NCI-H510A (cell line): ENCODE measurements at regions not wholly inside any gene's neighbourhood (a gene's known extent, or its start where the extent isn't known, plus 50 kb on each side); places are given as distances from the start of the nearest gene placed in this dataset.
"Not testable (repeated sequence)": the region's sequence is repeated elsewhere in the genome, so short reads cannot be mapped to it uniquely, and the experiment has no call there.

ENCODE experiments used
- DNase-seq: peaks from one replicate; lab custom pipeline; 2025; lab: John Stamatoyannopoulos, UW

DNA sequence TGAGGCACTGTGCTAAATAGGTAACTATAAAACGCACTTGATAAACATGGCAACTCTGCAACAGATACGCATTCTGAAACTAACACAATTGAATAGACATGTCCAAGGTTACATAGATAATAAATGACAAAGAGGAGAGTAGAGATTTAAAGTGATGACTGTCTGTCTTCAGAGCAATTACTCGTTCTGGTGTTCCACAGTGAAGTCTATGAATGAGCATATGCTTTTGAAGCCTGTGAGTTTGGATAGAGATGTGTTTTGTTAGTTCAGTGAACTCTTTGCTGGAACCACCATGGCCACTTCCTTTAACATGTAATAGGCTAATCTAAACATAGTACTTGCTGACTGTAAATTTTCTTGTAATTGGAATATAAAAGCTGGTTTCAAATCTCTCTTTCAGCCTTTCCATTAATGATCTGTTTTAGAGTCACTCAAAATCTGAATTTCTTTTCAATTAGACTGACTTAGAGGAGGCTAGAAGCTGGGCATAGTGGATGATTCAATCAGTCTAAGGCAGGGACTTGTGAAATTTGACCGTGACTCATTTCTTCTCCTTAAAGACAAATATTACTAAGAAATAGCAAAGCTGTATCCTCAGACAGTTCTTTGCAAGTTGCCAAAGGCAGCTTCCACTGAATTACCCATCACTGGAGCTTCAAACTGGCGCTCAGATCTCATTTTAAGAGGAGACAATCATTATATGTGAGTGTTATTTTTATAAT is 1130.1 kb upstream of the CELF4 start:
- no peak for DNase-seq

DNA sequence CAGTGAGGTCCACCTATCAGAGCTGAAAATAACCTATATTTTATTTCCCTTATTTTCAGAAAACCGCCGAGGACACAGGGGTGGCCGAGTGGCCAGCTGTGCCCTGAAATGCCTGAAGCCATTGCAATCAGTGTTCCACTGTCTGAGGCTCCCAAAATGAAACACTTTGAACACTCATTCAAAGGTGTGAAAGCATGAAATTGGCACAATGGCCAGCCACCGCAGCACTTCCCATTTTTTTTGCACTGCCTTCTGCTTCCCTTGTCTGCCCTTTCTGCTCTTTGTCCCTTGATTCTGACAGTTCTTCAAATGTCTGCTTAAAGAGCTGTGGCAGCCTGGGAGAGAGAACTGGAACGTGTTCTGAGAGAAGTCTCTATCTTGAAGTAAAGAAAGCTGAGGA is 1127.5 kb upstream of the CELF4 start:
- DNase-seq: no peak

- no peak for DNase-seq
Measured at GRCh38 chr18:38690626-38691025, 1125.0 kb upstream of the CELF4 start.

- DNase-seq: no peak
Measured at GRCh38 chr18:38688416-38688815, 1122.8 kb upstream of the CELF4 start.

DNA sequence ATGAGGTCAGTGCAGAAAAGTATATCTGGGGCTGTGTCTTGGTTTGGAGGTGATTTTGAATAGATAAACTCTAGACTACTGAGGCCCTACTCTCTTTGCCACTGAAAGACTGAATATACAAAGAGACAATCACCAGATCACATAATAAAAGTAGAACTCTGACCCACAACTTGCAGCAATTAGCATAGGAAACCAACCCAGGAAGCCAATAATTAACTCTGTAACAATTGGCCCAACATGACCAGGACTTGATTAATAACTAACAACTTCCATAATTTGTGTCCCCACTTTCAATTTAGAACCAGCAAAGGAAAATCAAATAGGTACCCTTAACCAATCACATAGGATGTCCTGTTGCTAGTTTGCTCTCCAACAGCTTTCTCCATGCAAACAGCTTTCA is 1104.9 kb upstream of the CELF4 start:
- DNase-seq: no peak

GRCh38 chr18:38664929-38665328 is 1099.3 kb upstream of the CELF4 start:
- no peak for DNase-seq

DNA sequence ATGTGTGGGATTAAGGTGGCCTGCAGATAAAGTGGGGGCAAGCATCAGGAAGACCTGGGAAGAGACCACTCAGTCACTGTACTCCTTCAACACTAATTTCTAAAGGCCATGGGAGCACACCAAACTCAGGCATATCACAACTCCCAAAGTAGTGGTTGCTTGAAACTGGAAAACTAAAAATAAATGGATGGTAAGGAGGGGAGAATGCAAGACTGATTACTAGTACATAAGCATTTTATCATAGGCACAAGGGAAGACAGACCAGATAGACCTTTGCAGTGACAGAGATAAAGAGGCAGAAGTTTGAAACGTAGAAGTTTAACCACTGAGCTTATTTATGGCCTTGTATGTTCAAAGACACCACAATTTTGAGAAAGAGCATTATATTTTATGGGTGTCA is 1098.1 kb upstream of the CELF4 start:
- DNase-seq: no peak

DNA sequence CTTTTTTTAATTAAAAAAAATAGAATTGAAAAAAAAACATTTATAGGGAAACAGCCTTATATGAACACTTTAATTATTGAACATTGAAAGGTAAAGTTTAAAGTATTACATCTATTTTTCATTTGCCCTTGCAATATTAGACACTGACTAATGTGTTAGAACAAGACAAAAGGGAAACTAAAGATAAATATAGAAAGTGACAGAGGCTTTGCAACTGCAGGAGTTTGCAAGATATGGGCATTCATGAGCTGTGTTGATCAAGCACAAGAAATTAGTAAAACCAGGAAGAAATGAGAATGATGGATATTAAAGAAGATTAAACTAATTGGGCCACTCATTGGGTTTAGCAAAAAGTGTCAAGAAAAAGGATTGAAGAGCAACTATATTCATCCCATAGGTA is 1097.7 kb upstream of the CELF4 start:
- no peak for DNase-seq

- DNase-seq: no peak
Measured at GRCh38 chr18:38654946-38655345, 1089.3 kb upstream of the CELF4 start.

DNA sequence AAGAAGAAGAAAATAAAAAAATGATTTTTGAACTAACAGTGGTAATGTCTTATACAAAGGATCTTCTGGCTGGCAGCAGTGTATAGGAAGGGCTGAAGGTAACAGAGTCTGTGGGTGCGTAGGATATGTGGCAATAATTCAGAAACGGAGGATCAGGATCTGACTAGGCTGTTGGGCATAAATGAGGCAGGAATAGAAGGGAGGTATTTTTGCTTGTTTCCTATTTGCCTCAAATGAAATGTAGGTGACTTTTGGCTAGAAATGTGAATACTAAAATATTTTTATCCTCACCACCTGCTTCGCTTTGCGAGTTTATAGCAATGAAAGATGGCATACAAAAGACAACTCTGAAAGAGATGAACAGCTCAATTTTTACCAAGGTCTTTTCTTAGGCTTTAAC is 1086.1 kb upstream of the CELF4 start:
- DNase-seq: no peak

DNA sequence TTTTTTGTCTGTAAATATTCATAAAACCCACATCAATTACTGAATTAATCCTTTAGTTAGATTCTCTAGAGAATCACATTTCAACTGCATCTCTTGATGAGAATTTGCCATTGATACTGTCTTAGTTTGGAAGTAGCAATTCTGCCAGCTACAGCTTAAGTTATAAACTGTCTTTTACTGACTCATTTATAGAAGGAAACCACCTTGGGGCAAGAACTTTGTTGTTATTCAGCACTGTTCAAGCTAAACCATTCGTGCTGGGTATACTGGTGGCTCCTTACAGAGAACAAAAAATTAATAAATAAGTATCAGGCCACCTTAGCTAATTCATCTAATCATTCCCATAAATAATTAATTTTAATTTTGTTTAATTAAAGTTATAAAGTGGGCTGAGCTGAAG is 1082.6 kb upstream of the CELF4 start:
- DNase-seq: no peak

DNA sequence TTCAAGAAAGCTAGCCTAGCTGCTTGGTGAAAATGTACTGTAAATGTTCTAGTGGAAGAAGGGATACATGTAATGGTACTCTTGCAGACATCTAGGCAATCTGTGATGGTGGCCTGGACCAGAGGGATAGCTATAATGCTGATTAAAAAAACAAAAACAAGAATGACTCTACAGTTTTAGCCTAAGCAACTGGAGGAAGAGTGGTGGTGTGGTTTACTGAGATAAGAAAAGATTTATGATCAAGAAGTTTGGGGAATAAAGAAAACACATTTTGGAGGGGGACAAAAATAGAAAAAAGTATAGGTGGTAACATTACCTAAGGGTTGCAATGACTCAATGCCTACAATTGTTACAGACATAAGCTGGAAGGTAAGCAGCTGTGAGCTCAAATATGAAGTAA is 1080.7 kb upstream of the CELF4 start:
- DNase-seq: no peak

GRCh38 chr18:38644875-38645641 is 1079.5 kb upstream of the CELF4 start:
- DNase-seq: no peak

DNA sequence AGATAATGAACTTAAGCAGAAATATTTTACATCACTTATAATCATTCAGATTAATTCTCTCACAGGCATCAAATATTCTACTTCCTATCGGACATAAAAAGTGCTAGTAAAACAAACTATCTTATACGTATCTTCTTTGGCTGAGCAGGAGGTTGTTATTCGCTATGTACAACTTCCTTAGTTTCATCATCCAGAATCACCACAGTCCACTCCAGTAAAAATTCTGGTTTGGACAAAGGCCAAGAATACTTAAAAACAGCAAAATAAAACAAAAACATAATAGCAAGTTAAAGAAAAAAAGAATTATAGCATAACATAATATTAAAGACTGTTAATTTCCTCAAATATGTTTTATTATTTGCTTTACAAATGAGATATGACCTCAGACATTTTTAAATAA is 1077.1 kb upstream of the CELF4 start:
- no peak for DNase-seq

DNA sequence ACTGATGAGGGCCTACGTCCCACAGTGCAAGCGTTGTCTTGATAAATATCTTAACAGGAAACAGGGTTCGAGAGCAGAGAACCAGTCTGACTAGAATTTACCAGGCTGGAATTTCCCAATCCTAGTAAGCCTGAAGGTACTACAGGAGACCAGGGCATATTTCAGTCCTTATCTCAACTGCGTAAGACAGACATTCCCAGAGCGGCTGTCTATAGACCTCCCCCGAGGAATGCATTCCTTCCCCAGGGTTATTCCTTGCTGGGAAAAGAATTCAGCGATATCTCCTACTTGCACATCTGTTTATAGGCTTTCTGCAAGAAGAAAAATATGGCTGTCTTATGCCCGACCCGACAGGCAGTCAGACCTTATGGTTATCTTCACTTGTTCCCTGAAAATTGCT is 1074.1 kb upstream of the CELF4 start:
- not testable (repeated sequence) for DNase-seq

- no peak for DNase-seq
Measured at GRCh38 chr18:38635709-38636430, 1070.3 kb upstream of the CELF4 start.

DNA sequence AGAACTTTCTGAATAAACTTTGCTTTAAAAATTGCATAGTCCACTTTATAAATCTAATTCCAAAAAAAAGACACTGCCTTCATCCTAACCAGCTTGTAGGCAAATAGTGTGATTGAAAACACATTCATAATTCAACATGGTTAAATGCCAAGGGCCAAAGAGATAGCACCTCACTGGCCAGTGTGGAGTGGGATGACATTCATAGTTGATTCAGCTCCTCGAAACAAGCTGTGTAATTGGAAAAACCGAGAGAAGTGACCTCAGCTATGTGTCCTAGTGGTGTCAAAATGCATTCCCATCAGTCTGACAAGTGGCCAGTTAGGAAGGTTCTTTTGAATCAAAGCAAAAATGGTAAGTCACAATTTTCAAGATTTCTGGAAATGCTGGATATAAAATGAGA is 1068.5 kb upstream of the CELF4 start:
- DNase-seq: no peak

DNA sequence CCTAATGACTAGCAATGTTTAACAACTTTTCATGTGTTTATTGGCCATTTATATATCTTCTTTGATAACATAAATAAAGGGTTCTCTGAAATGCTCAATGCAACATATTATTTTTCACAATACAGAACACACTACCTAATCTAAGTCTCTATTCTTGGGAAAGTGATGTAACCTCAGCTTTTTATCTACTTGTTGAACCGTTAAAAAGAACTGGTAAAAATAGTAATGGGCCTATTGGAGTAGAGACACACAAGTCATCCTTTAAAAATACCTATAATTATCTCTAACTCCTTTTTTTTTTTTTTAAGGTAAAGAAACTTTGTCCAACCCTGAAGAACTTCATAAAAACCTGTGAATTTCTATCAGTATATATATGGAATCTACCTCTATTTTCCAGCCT is 1067.7 kb upstream of the CELF4 start:
- no peak for DNase-seq

DNA sequence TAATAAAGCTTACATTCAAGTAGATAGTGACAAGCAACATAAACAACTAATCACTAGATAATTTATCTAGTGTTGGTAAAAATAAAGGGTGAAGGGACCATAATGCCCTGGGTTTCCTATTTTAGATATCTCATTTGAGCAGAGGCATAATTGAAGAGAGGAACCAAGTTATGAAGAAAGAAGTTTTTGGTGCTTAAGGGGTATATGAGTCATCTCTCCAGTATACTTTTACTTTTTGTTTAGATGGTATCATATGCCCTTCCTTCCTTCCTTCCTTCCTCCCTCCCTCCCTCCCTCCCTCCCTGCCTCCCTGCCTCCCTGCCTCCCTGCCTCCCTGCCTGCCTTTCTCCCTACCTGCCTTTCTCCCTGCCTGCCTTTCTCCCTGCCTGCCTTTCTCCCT is 1053.5 kb upstream of the CELF4 start:
- DNase-seq: no peak

DNA sequence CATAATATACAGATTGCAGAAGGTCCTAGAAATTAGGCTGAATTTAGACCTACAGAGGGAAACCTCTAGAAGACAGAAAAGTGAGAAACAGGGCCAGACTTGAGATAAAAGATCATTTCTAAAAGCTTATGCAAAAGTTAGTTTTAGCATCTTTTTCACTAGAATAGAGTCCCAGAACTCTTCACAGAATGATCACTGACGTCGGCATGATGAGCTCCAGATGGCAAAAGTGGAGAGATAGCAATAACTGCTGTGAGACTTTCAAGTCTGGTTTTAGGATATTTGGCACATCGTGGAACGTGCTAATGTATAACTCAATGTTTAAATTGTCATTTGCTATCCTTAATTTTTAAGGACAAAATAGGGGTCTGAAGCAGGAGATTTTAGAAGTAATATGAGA is 1050.7 kb upstream of the CELF4 start:
- DNase-seq: no peak

GRCh38 chr18:38612904-38613303 is 1047.3 kb upstream of the CELF4 start:
- no peak for DNase-seq

GRCh38 chr18:38611036-38611964 is 1045.7 kb upstream of the CELF4 start:
- no peak for DNase-seq
